ENCODE measurements at regions not wholly inside any gene's neighbourhood (a gene's known extent, or its start where the extent isn't known, plus 50 kb on each side); places are given as distances from the start of the nearest gene placed in this dataset.

GRCh38 chr2:207288628-207289027, 122.9 kb upstream of the KLF7 start:
- TF ChIP-seq CTCF (IDR thresholded peaks at IDR 0.05) (no peak), POLR2A (IDR thresholded peaks at IDR 0.05) (no peak)

Measured in heart left ventricle (tissue), 13 donors.